Loucy (cell line): ENCODE measurements at regions not wholly inside any gene's neighbourhood (a gene's known extent, or its start where the extent isn't known, plus 50 kb on each side); places are given as distances from the start of the nearest gene placed in this dataset.

Source experiments
- H2AFZ ChIP-seq: fragments of 200-600 bp; sonication (generic); 2 replicates; pipeline ENCODE4 v1.6.0; 2016; ENCODE audit warnings: antibody characterized with exemption, mild to moderate bottlenecking, low read length, moderate library complexity
- H3F3A ChIP-seq: fragments of 200-600 bp; 2 replicates; pipeline ENCODE4 v1.6.0; 2016; ENCODE audit warnings: antibody characterized with exemption, low read depth, mild to moderate bottlenecking
- H3K27me3 ChIP-seq: fragments of 200-600 bp; sonication (generic); 2 replicates; pipeline ENCODE4 v1.6.1; 2014; ENCODE audit warnings: low read length, mild to moderate bottlenecking; ENCODE audit not compliant: insufficient read depth, poor library complexity, severe bottlenecking
- H3K36me3 ChIP-seq: fragments of 200-600 bp; sonication (generic); 2 replicates; pipeline ENCODE4 v1.6.1; 2016; ENCODE audit warnings: low read length; ENCODE audit not compliant: insufficient read depth
- H3K4me1 ChIP-seq: fragments of 200-600 bp; sonication (generic); 2 replicates; pipeline ENCODE4 v1.5.1; 2014; ENCODE audit warnings: low read length, mild to moderate bottlenecking; ENCODE audit not compliant: insufficient read depth, poor library complexity, severe bottlenecking
- H3K4me2 ChIP-seq: fragments of 200-600 bp; sonication (generic); 2 replicates; pipeline ENCODE4 v1.6.0; 2014; ENCODE audit warnings: antibody characterized with exemption, low read length, low read depth, mild to moderate bottlenecking; ENCODE audit not compliant: poor library complexity, severe bottlenecking
- H3K4me3 ChIP-seq: fragments of 200-600 bp; sonication (generic); 2 replicates; pipeline ENCODE4 v1.5.1; 2014; ENCODE audit warnings: low read length, mild to moderate bottlenecking, mixed read lengths; ENCODE audit not compliant: poor library complexity, severe bottlenecking
- H3K79me2 ChIP-seq: fragments of 200-600 bp; sonication (generic); 2 replicates; pipeline ENCODE4 v1.6.1; 2014; ENCODE audit warnings: low read length; ENCODE audit not compliant: insufficient read depth
- H3K9ac ChIP-seq: fragments of 200-600 bp; sonication (generic); 2 replicates; pipeline ENCODE4 v1.6.0; 2014; ENCODE audit warnings: mild to moderate bottlenecking, low read depth, low read length, moderate library complexity; ENCODE audit not compliant: poor library complexity, severe bottlenecking
- H3K9me2 ChIP-seq: fragments of 200-600 bp; sonication (generic); replicated peaks from 2 replicates; pipeline ENCODE4 v1.6.1; 2016; ENCODE audit warnings: low read depth, low read length, mixed read lengths
- H3K9me3 ChIP-seq: fragments of 200-600 bp; sonication (generic); 2 replicates; pipeline ENCODE4 v1.6.1; 2014; ENCODE audit warnings: mild to moderate bottlenecking, antibody characterized with exemption, low read length, low read depth; ENCODE audit not compliant: insufficient read depth
- H4K20me1 ChIP-seq: fragments of 200-600 bp; sonication (generic); 2 replicates; pipeline ENCODE4 v1.6.0; 2014; ENCODE audit warnings: antibody characterized with exemption, low read length, mild to moderate bottlenecking; ENCODE audit not compliant: insufficient read depth, poor library complexity, severe bottlenecking
- CTCF ChIP-seq: fragments of 200-600 bp; sonication (generic); conservative IDR thresholded peaks from 2 replicates; pipeline ENCODE4 v1.5.1; 2014; ENCODE audit warnings: mild to moderate bottlenecking, antibody characterized with exemption, low read length
- EZH2phosphoT487 ChIP-seq: fragments of 200-600 bp; IDR thresholded peaks from 2 replicates; pipeline ENCODE4 v1.6.1; 2018; ENCODE audit warnings: antibody characterized with exemption, mild to moderate bottlenecking, moderate library complexity, borderline replicate concordance

GRCh38 chr5:161095953-161096352 is 243.9 kb upstream of the ATP10B start:
- H2AFZ ChIP-seq, result no peak overlapping the region
- H4K20me1 ChIP-seq, result no peaks in the 10 kb centered on the region
- TF ChIP-seq EZH2phosphoT487 (no peak), CTCF (no peak)
- H3K9me3 ChIP-seq, result no peaks in the 10 kb centered on the region
- H3K4me1 ChIP-seq, result no peaks in the 10 kb centered on the region
- H3K36me3 ChIP-seq, result no peaks in the 10 kb centered on the region
- H3K27me3 ChIP-seq, result no peaks in the 10 kb centered on the region
- H3K9me2 ChIP-seq, result no peaks in the 10 kb centered on the region
- H3F3A ChIP-seq, result no peaks in the 10 kb centered on the region
- no peak overlapping the region for H3K4me2 ChIP-seq
- H3K79me2 ChIP-seq, result no peaks in the 10 kb centered on the region
- H3K4me3 ChIP-seq, result no peak overlapping the region
- H3K9ac ChIP-seq, result no peak overlapping the region

GRCh38 chr5:161094411-161094810 is 242.4 kb upstream of the ATP10B start:
- H3K9me3 ChIP-seq, result no peaks in the 10 kb centered on the region
- H3K36me3 ChIP-seq, result no peaks in the 10 kb centered on the region
- no peak overlapping the region for H3K9ac ChIP-seq
- no peaks in the 10 kb centered on the region for H3F3A ChIP-seq
- no peak for TF ChIP-seq EZH2phosphoT487
- TF ChIP-seq CTCF, result no peak
- H3K27me3 ChIP-seq, result no peaks in the 10 kb centered on the region
- no peak overlapping the region for H3K4me3 ChIP-seq
- no peak overlapping the region for H2AFZ ChIP-seq
- H3K4me1 ChIP-seq, result no peaks in the 10 kb centered on the region
- H4K20me1 ChIP-seq, result no peaks in the 10 kb centered on the region
- no peak overlapping the region for H3K4me2 ChIP-seq
- H3K79me2 ChIP-seq, result no peaks in the 10 kb centered on the region
- H3K9me2 ChIP-seq, result no peaks in the 10 kb centered on the region

GRCh38 chr5:161093100-161093499 is 241.1 kb upstream of the ATP10B start:
- Histone ChIP-seq H3K36me3 (no peaks in the 10 kb centered on the region), H3K9me2 (no peaks in the 10 kb centered on the region), H3K9me3 (no peaks in the 10 kb centered on the region), H3K79me2 (no peaks in the 10 kb centered on the region), H3K27me3 (no peaks in the 10 kb centered on the region), H3K4me1 (no peaks in the 10 kb centered on the region), H2AFZ (no peak overlapping the region), H3K4me3 (no peak overlapping the region), H3K4me2 (no peak overlapping the region), H3F3A (no peaks in the 10 kb centered on the region), H3K9ac (no peak overlapping the region), H4K20me1 (no peaks in the 10 kb centered on the region)
- TF ChIP-seq EZH2phosphoT487, result no peak
- TF ChIP-seq CTCF, result no peak
